Nephron (organoid): ENCODE measurements at regions not wholly inside any gene's neighbourhood (a gene's known extent, or its start where the extent isn't known, plus 50 kb on each side); places are given as distances from the start of the nearest gene placed in this dataset.
A peak's percentile ranks its signal among the peaks of the same experiment; 100 is the strongest.

Source experiments
- H3K27ac Mint-ChIP-seq, 3 experiments: 2 replicates each; pipeline ENCODE4 v1.8.0; 2020; ENCODE audit warnings: mixed read lengths in 3 of 3, mild to moderate bottlenecking in 2 of 3, moderate library complexity in 1 of 3
- H3K27me3 Mint-ChIP-seq: 2 replicates; pipeline ENCODE4 v1.8.0; 2021; ENCODE audit warnings: low read depth, mild to moderate bottlenecking, moderate library complexity, mixed read lengths
- H3K36me3 Mint-ChIP-seq: 2 replicates; pipeline ENCODE4 v1.8.0; 2020; ENCODE audit warnings: low read depth, mixed read lengths
- H3K4me1 Mint-ChIP-seq: 2 replicates; pipeline ENCODE4 v1.8.0; 2020; ENCODE audit warnings: mixed read lengths
- H3K4me3 Mint-ChIP-seq, 3 experiments: 2 replicates each; pipeline ENCODE4 v1.8.0; 2020; ENCODE audit warnings: mild to moderate bottlenecking in 3 of 3, mixed read lengths in 3 of 3, moderate library complexity in 2 of 3
- H3K9me3 Mint-ChIP-seq: 2 replicates; pipeline ENCODE4 v1.8.0; 2020; ENCODE audit warnings: mixed read lengths
- CTCF ChIP-seq, 3 experiments: fragments of 200-600 bp; sonication (generic); IDR thresholded peaks; one replicate each; pipeline ENCODE4 v1.5.0; 2021; ENCODE audit warnings: antibody characterized with exemption in 3 of 3; ENCODE audit not compliant: unreplicated experiment in 3 of 3

GRCh38 chr6:11368264-11368663 lies 135.8 kb upstream of the NEDD9 start:
- no peak for TF ChIP-seq CTCF (IDR thresholded peaks at IDR 0.05; ENCODE audit: unreplicated experiment in 3 of 3)

GRCh38 chr6:11367638-11368199 lies 135.3 kb upstream of the NEDD9 start:
- H3K27ac Mint-ChIP-seq: peak overlapping the region; percentile 88 to 98 (median 91)
- H3K4me3 Mint-ChIP-seq: peak overlapping the region in 1 of 3 experiments; percentile 36
- TF ChIP-seq CTCF (IDR thresholded peaks at IDR 0.05; ENCODE audit: unreplicated experiment in 3 of 3): no peak
- no peaks in the 10 kb centered on the region for H3K36me3 Mint-ChIP-seq
- peaks cover 8% of the 10 kb centered on the region for H3K9me3 Mint-ChIP-seq
- H3K27me3 Mint-ChIP-seq: no peaks in the 10 kb centered on the region
- H3K4me1 Mint-ChIP-seq: peaks cover 30% of the 10 kb centered on the region

More at GRCh38 chr6:11368264-11368663, 135.8 kb upstream of the NEDD9 start:
- H3K9me3 Mint-ChIP-seq: peaks cover 8% of the 10 kb centered on the region
- H3K4me1 Mint-ChIP-seq: peaks cover 30% of the 10 kb centered on the region
- H3K27me3 Mint-ChIP-seq: no peaks in the 10 kb centered on the region
- peak overlapping the region in 2 of 3 experiments; percentile 88 to 98 for H3K27ac Mint-ChIP-seq
- no peaks in the 10 kb centered on the region for H3K36me3 Mint-ChIP-seq
- no peak overlapping the region for H3K4me3 Mint-ChIP-seq

GRCh38 chr6:11366934-11367637 lies 134.6 kb upstream of the NEDD9 start:
- H3K27me3 Mint-ChIP-seq: no peaks in the 10 kb centered on the region
- no peak overlapping the region for H3K4me3 Mint-ChIP-seq
- no peaks in the 10 kb centered on the region for H3K36me3 Mint-ChIP-seq
- peaks cover 4% of the 10 kb centered on the region for H3K9me3 Mint-ChIP-seq
- peaks cover 30% of the 10 kb centered on the region for H3K4me1 Mint-ChIP-seq
- TF ChIP-seq CTCF (IDR thresholded peaks at IDR 0.05; ENCODE audit: unreplicated experiment in 3 of 3): no peak
- peak overlapping the region; percentile 88 to 98 (median 91) for H3K27ac Mint-ChIP-seq

GRCh38 chr6:11366183-11366933 lies 133.9 kb upstream of the NEDD9 start:
- Mint-ChIP-seq H3K4me1 (peaks cover 30% of the 10 kb centered on the region), H3K27me3 (no peaks in the 10 kb centered on the region), H3K27ac (peak overlapping the region; percentile 88 to 98 (median 91)), H3K4me3 (no peak overlapping the region), H3K9me3 (peaks cover 2% of the 10 kb centered on the region), H3K36me3 (no peaks in the 10 kb centered on the region)
- TF ChIP-seq CTCF (IDR thresholded peaks at IDR 0.05; ENCODE audit: unreplicated experiment in 3 of 3): no peak

- H3K9me3 Mint-ChIP-seq: peaks cover 2% of the 10 kb centered on the region
- H3K27me3 Mint-ChIP-seq: no peaks in the 10 kb centered on the region
- H3K27ac Mint-ChIP-seq: peak overlapping the region; percentile 63 to 98 (median 77)
- no peak for TF ChIP-seq CTCF (IDR thresholded peaks at IDR 0.05; ENCODE audit: unreplicated experiment in 3 of 3)
- H3K4me3 Mint-ChIP-seq: no peak overlapping the region
- peaks cover 23% of the 10 kb centered on the region for H3K4me1 Mint-ChIP-seq
- no peaks in the 10 kb centered on the region for H3K36me3 Mint-ChIP-seq
These were observed 132.5 kb upstream of the NEDD9 start for GRCh38 chr6:11364971-11365397.
